ENCODE measurements at regions not wholly inside any gene's neighbourhood (a gene's known extent, or its start where the extent isn't known, plus 50 kb on each side); places are given as distances from the start of the nearest gene placed in this dataset.

- TF ChIP-seq NR1H2 (CRISPR knock-in tag; IDR thresholded peaks at IDR 0.05; ENCODE audit: borderline replicate concordance, low read depth), result no peak
Measured at GRCh38 chr16:6038941-6039645, 941.5 kb upstream of the EEF2KMT start (continued).

GRCh38 chr16:6035161-6035560 is 937.6 kb upstream of the EEF2KMT start:
- POLR2A ChIA-PET, result no interaction called here
- BruUV-seq (replicated peaks), result no TSS peak
- no peak overlapping the region for H3K4me3 ChIP-seq (replicated peaks in 1 of 3; ENCODE audit: insufficient read depth in 1 of 3, low read depth in 2 of 3, low read length in 3 of 3)

More at GRCh38 chr16:6035161-6035560, 937.6 kb upstream of the EEF2KMT start:
- Histone ChIP-seq H4K20me1 (ENCODE audit: insufficient read depth, low read length) (no peaks in the 10 kb centered on the region), H3K4me1 (ENCODE audit: insufficient read depth, low read length) (no peaks in the 10 kb centered on the region), H3K9me3 (ENCODE audit: low read length) (no peaks in the 10 kb centered on the region), H3K79me2 (ENCODE audit: insufficient read depth, low read length) (no peaks in the 10 kb centered on the region), H3K4me2 (ENCODE audit: low read depth, low read length) (no peak overlapping the region), H3K27ac (ENCODE audit: extremely low read length, insufficient read depth, low read length) (no peak overlapping the region), H3K27me3 (ENCODE audit: control insufficient read depth in 1 of 2, insufficient read depth in 2 of 2, low read length in 2 of 2) (no peaks in the 10 kb centered on the region), H3K9ac (ENCODE audit: insufficient read depth, low read depth, low read length) (no peak overlapping the region), H3K36me3 (replicated peaks in 1 of 2; ENCODE audit: control insufficient read depth in 1 of 2, insufficient read depth in 2 of 2, low read length in 2 of 2) (no peaks in the 10 kb centered on the region), H2AFZ (ENCODE audit: low read length) (no peak overlapping the region)
- CTCF ChIA-PET (ENCODE audit: low intra/inter-chr PET ratio, low total read pairs), result no interaction called here
- intact Hi-C loops (cut with micrococcal nuclease; ENCODE audit: unreplicated experiment), result no loop called here
- FAIRE-seq, result no peak
- TF ChIP-seq FOXC1 (CRISPR knock-in tag; IDR thresholded peaks at IDR 0.05; ENCODE audit: borderline replicate concordance) (no peak), ZNF407 (CRISPR knock-in tag; IDR thresholded peaks at IDR 0.05; ENCODE audit: not compliant biosample characterization) (no peak), ZNF143 (CRISPR knock-in tag; IDR thresholded peaks at IDR 0.05) (no peak), PRDM4 (CRISPR knock-in tag; IDR thresholded peaks at IDR 0.05; ENCODE audit: borderline replicate concordance) (no peak), RCOR2 (CRISPR knock-in tag; IDR thresholded peaks at IDR 0.05) (no peak)
- 2% methylated on average over 5 of the region's 6 CpGs for WGBS (ENCODE audit: low lambda C conversion rate)
- no peak for DNase-seq (ENCODE audit: low spot score)
- ATAC-seq, result no peak
- in situ Hi-C loops (cut with HindIII; ENCODE audit: extremely low pct_ligation_motif_present, low pct_unique_long_range_greater_than_20kb), result no loop called here

All from HepG2 (cell line).